GM23248 (cell line): ENCODE measurements at regions not wholly inside any gene's neighbourhood (a gene's known extent, or its start where the extent isn't known, plus 50 kb on each side); places are given as distances from the start of the nearest gene placed in this dataset.

Experiments used
- EZH2 ChIP-seq: fragments of 200-600 bp; sonication (generic); IDR thresholded peaks from 2 replicates; pipeline ENCODE4 v1.6.1; 2018; ENCODE audit warnings: antibody characterized with exemption, mild to moderate bottlenecking; ENCODE audit not compliant: insufficient read depth, poor library complexity, severe bottlenecking
- EZH2phosphoT487 ChIP-seq: fragments of 200-600 bp; sonication (generic); IDR thresholded peaks from 2 replicates; pipeline ENCODE4 v1.6.1; 2018; ENCODE audit warnings: antibody characterized with exemption, moderate library complexity, mild to moderate bottlenecking, low read depth; ENCODE audit not compliant: insufficient read depth

- TF ChIP-seq EZH2 = no peak
- no peak for TF ChIP-seq EZH2phosphoT487
These were observed 440.6 kb upstream of the SLC35B3 start for GRCh38 chr6:8875986-8876385.
